ENCODE measurements at regions not wholly inside any gene's neighbourhood (a gene's known extent, or its start where the extent isn't known, plus 50 kb on each side); places are given as distances from the start of the nearest gene placed in this dataset.

DNA sequence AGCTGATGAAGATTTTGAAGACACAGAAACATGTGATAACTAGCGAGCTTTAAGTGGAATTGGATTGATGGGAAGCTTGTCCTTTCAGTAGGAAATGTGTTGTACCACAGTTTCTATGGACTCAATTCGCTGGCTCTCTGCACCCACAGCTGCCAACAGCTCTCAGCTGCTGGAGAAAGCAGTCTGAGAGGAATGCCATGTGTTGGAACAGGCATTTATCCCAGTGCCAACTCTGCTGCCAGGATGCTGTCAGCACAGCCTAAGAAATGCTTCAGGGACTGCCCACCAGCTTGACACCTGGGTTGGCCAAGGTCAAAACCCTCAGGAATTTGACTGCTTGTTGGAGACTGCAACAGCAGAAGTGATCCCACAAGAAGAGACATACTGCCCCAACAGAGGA lies 193.0 kb upstream of the THSD7B start:
- no peak for DNase-seq (ENCODE audit: low read depth)

DNA sequence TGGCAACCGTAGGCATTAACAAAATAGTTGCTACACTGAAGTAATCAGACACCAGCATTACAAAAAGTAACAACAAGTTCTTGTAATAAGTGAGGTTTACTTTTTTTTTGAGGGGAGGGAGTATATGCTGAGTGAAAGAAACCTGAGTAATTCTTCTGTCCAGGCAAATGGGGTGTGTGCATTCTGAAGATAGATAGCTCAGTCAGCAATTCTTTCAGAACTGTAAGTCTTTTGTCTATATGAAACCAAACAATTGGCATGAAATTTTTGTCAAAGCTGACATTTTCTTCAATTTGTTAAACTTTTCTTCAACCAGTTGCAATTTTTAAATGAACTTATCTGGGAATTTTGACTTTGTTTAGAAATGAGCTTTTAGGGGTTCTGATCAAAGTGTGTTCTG lies 208.1 kb upstream of the THSD7B start:
- no peak for DNase-seq (ENCODE audit: low read depth)

DNA sequence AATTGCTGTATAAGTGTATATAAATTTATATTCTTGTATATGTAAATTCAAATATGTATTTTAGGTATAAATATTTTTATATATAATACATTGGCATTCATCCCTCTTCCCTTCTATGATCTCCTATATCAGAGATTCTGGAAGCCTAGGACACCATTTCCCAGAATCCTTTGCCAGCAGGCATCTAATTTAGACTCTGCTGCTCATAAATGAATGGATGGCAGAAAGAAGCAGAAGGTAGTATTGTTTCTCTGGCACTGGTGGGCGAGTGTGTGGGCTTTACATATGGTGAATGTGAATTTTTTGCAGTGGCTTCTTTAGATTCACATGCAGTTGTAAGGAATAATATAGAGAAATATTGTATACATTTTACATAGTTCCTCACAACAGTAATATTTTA lies 215.2 kb upstream of the THSD7B start:
- no peak for DNase-seq (ENCODE audit: low read depth)

DNA sequence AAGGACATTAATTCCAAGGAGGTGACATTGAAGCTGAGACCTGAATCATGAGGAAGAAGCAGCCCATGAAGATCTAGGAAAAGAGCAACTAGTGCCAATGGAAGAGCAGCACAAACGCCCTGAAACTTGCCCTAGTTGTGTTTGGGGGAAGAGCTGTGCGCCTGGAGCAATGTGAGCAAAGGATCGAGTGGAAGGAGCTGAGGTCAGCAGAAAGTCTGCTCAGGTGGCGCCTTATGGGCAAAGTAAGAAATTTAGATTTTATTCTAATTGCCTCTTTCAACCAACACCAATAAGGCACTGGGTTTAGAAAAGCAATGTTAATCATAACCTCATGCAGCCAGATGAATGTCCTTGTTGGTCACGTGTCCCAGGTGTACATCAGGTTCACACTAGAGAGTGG lies 226.0 kb upstream of the THSD7B start:
- no peak for DNase-seq (ENCODE audit: low read depth)

DNA sequence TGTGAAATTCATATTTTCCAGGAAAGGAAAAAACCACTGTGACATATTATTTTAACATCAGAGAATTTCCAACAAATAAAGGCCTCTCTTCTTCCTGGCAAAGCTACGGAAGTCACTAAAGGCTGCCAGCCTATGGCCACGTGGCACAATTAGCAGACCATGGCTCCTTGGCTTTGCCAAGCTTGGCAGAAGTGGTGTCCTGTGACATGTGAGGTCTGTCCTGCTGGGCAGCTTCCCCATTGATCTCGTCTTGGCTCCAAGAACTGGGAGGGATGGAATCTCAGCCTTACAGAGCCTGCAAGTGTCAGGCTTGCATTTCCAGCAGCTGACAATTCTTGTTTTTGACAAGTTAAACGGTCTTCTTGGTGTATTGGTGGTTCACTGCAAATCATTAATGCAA lies 226.9 kb upstream of the THSD7B start:
- DNase-seq (ENCODE audit: low read depth) = no peak

DNA sequence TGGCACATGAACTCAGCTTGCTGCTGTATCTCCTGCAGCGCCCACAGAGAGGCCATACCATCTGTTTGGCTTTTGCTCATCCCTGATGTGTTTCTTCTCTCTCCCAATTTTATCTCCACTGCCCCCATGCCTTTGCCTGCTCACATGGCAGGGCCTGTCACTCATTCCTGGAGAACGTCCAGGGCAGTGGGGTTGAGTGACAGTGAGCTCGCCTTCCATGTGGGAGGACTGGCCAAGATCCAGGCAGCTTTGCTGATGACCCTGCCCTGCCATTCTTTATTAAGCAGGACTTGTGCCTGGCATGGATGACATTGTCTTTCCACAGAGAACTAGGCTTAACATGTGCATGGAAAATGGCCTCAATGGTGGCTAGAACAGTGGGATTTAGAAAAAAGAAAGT lies 230.5 kb upstream of the THSD7B start:
- DNase-seq (ENCODE audit: low read depth) = no peak

DNA sequence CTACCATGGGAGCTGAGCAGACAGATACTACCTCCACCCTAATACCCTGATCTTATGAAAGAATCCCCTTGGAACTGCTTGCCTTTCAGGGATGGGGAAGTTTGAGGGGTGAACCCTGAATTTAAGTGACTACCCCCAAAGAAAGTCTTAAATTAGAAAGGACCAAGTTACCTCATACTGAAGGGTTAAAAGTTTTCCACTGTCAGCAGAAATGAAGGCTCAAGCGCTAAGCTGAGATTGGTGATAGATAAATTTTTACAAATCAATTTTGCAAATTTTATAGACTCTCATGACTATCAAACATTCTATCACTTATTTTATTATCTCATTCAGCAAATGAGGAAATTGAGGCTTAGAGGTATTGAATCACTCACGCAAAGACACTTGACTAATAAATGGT lies 233.2 kb upstream of the THSD7B start:
- no peak for DNase-seq (ENCODE audit: low read depth)

DNA sequence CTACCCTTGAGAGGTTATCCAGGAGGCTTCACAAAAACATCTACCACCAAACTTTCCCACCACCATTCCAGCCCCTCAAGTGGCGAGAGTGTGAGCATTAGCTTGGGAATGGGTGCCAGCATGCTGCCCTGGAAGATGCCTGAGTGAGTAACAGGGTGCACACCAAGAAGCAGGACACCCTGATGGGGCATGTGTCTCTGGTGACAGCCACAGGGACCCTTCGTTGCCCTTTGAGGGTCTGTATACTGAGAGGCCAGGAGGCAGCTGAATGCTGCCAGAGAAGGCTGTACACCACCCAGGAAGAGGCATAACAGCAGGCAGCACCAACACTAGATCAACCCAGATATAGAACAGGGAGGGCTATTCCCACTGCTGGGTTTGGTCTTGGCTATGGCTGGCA lies 233.6 kb upstream of the THSD7B start:
- no peak for DNase-seq (ENCODE audit: low read depth)

DNA sequence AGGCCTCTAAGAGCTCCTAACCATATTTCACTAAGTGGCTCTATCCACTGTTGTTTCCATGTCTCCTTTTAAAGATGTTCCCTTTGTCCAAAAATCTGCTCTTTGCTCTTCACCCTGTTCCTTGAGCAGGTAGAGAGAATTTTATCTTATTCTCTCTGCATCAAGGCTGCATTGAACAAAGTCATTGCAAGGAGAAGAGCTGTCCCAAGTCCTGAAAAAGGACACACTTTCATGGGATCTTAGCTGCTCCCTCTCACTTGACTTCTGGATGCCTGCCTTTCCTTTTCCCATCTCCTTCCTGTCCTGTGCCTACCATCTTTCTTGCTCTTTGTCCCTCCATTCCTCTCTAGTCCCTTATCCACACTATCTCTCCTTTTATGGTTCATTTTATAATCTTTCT lies 235.2 kb upstream of the THSD7B start:
- no peak for DNase-seq (ENCODE audit: low read depth)

DNA sequence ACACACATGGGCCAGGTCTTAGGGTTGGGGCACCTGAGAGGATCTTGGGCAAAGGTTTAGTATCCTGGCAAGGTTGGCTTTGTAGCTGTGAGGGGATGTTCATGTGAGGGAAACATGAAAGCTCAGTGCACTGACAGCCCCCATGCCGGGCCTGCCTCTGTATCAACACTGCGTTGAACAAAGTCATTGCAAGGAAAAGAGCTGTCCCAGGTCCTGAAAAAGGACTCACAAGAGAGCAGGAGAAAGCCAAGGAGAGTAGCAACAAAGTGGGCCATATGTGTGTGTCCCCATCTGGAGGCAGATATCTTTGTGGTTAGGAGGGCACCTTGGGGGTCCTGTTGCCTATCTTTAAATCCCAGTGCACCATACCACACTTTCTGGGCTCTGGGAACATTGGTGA lies 237.8 kb upstream of the THSD7B start:
- no peak for DNase-seq (ENCODE audit: low read depth)

DNA sequence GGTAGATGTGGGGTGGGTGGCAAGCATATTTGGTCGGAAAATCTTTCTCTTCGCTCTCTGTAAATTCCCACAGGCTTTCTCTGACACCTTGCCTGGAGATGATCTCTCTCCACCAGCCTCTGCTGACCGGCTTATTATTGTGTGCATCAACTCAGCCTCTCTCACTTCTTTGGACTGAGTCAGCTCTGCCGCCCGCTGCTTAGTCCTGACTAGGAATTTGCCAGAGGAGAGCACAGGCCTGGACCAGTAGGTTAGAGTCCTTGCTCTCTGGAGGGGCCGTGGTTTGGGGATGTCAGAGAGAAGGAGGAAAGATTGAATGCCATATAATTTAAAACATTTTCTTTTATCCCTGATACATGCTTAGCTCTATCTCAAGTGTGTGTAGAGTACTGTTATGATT lies 242.6 kb upstream of the THSD7B start:
- no peak for DNase-seq (ENCODE audit: low read depth)

DNA sequence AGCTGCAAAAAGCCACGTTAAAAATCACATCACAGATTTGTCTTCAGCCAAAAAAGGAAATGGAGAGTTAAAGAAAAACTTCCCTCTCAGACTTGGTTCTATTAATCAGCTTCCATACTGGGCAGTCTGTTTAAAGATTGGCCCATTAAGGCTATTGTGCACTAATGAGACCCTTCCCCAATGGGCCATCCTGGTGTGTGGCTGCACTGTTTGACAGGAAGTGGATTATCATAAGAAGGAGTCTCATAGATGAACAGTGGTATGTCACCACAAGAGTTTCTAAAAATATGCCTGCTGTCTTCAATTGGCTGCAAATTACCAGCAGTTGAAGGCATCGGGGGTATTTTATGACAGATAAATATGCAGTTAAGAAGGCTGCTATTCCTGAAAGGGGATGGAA lies 247.6 kb upstream of the THSD7B start:
- DNase-seq (ENCODE audit: low read depth) = no peak

DNA sequence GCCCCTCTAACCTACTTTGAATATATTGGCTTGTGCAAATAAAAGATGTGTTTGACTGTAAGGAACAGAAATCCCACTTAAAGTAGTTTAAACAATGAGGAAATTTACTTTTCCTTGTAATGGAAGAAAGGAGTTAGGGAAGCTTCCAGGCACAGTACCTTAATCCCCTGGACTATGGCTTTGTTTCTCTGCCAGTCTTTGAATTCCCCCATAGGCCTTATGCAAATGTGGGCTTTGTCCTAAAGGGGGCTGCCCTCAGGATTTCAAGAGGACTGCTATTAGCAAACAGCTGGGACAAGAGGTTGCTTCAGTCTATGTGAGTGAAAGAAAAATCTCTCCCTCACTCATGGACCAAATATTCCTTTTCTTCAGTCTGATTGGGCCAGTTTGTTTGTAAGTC lies 255.1 kb upstream of the THSD7B start:
- no peak for DNase-seq (ENCODE audit: low read depth)

DNA sequence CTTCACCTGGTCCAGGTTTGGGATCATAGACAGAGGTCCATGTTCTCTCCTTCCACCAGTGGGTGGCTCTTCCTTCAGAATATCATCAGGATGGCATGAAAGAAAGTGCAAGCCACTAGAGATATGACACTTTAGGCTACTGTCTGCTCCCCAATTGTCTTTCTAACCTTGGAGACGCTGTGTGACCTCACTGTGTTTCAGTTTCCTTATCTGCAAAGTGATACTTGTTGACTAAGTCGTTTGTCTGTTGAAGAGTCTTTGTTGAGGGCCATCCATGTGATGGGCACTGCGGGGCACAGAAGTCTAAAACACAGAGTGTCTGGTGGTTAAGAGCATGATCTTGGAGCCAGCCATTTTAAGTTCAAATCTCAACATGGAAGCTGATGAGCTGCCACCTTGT lies 259.9 kb upstream of the THSD7B start:
- no peak for DNase-seq (ENCODE audit: low read depth)

DNA sequence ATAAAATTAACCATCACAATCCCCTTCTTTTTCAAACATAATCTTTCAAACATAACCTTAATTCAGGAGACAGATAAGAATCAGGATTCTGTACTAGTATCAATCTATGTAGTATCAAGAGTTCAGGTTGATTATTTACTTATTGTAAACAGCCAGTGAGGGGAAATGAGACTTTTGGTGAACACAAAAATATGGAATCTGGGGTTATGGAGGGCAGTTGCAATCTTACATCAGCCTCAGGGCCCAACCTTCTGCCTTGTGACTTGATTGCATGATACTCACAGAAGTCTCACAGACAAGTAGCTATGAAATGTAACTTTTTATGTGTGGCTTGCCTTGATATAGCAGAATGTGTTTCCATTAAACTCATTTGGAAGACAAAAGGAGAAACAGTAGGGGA lies 262.7 kb upstream of the THSD7B start:
- DNase-seq (ENCODE audit: low read depth) = no peak

DNA sequence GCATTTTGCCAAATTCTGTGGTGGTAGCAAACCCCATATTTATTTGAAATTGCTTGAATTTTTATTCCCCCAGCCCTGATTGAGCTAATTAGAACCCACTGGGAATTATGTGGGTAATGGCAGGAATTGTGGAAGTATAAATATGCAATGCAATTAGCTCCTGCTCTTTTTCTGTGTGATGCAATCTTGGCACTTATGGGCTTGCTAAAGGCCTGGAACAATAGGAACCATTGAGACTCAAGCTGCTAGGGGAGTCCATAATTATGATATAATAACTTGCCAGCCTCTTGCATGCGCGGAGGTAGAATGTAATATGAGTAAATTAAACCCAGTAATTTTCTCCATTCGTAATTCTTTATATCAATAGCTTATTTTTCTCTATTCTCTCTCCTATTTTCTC lies 267.6 kb upstream of the THSD7B start:
- no peak for DNase-seq (ENCODE audit: low read depth)

DNA sequence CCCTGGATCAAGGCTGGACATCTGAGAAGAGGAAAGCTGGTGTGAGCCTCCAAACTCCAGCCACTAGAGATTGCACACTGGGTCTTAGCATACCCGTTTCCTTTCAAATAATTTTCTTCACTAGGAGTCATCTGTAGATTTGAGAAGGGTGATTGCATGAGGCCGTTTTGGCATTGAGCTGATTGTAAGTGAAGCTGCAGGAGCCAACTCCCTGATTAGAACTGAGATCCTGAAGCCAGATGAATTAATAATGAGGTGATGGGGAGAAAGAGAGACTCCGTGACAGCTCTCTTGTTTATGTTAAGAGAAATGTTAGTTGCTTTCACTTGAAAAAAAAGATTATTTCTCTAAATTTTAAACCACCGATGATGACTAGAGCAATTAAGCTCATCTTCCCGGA lies 268.4 kb upstream of the THSD7B start:
- DNase-seq (ENCODE audit: low read depth) = no peak

DNA sequence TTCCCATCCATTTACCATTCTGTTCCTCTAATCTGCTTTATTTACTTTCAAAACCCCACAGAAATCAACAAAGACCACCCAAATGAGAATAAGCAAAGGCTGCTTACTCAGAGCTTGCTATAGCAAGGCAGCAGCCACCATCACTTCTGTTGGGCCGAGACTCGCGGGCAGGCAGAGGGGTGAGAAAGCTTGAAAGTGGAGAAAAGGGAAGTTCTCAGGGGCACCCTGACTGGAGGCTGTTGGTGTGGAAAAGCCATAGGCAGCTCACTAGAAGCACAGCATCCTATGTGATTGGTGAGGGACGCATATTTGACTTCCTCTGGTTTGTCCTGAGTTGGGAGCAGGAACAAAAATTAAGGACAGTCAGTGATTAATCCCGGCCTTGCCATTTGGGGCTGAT lies 269.7 kb upstream of the THSD7B start:
- DNase-seq (ENCODE audit: low read depth) = no peak

DNA sequence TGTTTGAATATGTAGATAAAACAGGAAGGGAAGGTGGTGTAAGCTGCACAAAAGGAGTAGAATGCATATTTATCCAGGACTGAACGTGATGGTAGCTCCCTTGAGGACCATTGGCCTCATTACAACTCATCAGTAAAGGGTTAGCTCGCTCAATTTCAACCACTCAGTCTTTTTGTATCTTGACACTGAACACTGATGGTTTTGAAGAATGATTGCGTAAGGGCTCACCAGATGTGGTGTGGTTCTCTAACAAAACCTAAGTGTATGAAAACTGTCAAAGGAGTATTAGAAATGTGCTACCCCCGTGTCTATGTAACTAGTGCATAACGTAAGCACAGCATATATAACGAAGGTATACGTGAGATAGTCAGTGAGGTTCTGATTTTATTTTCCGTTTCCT lies 272.4 kb upstream of the THSD7B start:
- no peak for DNase-seq (ENCODE audit: low read depth)

DNA sequence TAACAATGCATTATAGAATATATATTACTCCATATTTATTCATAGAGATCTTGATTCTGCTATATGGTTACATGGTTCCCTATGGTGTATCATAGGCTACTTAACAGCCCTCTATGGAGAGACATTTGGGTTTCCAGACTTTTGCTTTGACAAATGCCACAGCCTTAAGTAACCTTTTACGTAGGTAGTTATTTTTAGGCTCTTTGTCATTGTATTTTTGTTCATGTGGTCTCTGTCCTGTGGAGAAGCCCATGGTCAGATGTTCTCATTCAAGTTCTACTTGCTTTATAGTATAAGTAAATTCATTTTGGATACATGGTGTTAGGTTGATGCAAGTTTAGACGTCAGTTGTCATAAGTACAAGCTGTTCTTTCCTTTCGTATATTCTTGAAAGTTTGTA lies 275.2 kb upstream of the THSD7B start:
- DNase-seq (ENCODE audit: low read depth) = no peak

DNA sequence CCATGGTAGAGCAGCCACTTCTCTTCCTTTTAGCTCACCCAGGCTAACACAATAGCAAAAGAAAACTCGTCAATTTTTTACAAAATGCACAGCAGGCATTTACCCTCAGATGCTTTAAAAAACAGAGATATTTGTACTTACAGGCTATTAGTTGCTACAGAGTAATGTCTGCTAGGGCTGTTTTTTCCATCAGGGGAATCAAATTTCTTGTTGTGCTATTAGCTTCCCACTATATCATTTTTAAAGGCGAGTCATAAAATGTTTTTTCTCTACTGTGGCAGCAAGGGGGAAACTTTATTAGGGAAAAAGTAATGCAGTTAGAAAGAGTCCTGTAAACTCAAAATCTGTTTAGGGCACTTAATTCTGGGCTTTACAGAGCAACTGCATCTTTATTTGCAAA lies 277.9 kb upstream of the THSD7B start:
- no peak for DNase-seq (ENCODE audit: low read depth)

DNA sequence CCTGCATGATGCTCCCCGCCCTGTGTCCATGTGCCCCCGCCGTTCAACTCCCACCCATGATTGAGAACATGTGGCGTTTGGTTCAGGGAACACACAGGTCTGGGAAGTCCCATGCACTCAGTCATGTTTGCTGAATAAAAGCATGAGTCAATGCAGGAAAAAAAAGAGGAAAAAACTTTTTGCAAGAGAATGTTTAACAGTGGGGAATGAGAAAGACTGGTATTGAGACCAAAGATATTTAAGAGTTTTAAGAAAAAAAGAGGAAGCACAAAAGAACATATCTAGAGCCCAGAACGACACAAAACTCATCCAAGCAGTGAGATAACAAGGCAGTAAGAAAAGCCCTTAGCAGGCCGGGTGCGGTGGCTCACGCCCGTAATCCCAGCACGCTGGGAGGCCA lies 279.2 kb upstream of the THSD7B start:
- no peak for DNase-seq (ENCODE audit: low read depth)

DNA sequence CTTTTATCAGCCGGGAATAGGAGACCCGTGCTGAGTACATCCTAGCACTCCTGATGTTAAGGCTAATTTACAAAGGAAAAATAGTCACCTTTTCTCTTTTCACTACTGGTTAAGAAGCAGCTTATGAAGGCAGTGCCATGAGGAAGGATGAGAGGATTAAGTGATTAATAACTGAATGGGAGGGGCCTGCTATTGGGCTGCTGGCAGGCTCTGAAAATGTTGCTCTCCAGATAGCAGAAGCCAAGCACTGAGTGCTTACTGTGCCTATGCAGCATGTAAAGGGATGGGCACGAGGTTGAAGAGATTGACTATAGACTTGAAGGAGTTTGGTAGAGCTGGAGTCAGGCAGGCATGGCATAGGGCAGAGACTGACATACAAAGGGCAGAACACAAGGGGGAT lies 282.4 kb upstream of the THSD7B start:
- DNase-seq (ENCODE audit: low read depth) = no peak

DNA sequence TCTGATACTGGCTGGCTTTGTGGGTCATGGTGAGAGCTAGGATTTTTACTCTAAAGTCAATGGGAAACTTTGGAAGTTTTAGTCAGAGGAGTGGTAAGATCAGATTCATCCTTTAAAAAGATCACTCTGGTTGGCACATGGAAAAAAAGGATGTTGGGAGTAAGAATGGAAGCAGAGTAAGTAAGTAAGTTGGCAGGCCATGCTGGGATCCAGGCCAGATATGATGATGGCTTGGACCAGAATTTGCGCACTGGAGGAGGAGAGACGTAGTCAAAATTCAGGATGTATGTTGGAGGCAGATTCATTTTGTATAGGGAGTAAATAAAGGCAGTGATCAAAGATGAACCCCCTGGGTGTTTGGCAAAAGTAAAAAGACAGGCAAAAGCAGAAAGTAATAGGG lies 283.3 kb upstream of the THSD7B start:
- no peak for DNase-seq (ENCODE audit: low read depth)

DNA sequence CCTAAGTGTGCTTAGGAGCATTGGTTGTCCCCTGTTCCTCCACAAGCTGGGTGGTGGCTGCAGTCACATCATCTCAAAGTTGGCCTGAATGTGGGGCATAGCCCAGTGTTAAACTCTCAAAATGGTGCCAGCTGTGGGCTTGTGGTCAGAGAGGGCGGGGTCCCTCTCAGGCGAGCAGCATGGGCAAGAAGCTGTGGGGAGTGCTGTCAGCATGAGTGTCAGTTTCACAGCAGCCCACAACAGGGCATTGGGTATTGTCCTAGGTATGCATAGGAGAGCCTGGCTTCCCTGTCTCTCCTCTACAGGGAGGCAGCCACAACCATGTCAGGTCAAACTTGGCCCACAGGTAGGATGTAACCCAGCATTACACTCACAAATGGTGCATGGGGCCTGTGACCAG lies 285.6 kb upstream of the THSD7B start:
- no peak for DNase-seq (ENCODE audit: low read depth)

Data from stimulated activated CD4-positive, alpha-beta T cell treated with anti-CD3 and anti-CD28 coated beads, Interleukin-2, amount 100 ng/mL, for 4 hours (primary cell).